ENCODE measurements at regions not wholly inside any gene's neighbourhood (a gene's known extent, or its start where the extent isn't known, plus 50 kb on each side); places are given as distances from the start of the nearest gene placed in this dataset.

GRCh38 chr14:89675590-89675989 lies 258.6 kb upstream of the FOXN3 start:
- no peaks in the 10 kb centered on the region for H4K20me1 ChIP-seq (ENCODE audit: insufficient read depth)
- H3K4me3 ChIP-seq (IDR thresholded peaks at IDR 0.05; ENCODE audit: insufficient read depth, low read depth, low read length) = no peak overlapping the region
- no peak for TF ChIP-seq CTCF (conservative IDR thresholded peaks at IDR 0.05; ENCODE audit: low read depth, low read length)
- H3K9ac ChIP-seq = no peak overlapping the region
- H2AFZ ChIP-seq (ENCODE audit: low read depth) = no peak overlapping the region
- H3K4me2 ChIP-seq = no peak overlapping the region
- H3K36me3 ChIP-seq (ENCODE audit: insufficient read depth) = no peaks in the 10 kb centered on the region
- no peaks in the 10 kb centered on the region for H3K27me3 ChIP-seq (ENCODE audit: insufficient read depth, low read depth)
- H3K79me2 ChIP-seq (ENCODE audit: insufficient read depth, low read depth) = no peaks in the 10 kb centered on the region
- no peak overlapping the region for H3K27ac ChIP-seq
- H3K4me1 ChIP-seq (ENCODE audit: low read depth, poor library complexity, severe bottlenecking) = no peaks in the 10 kb centered on the region

- H3K27me3 ChIP-seq (ENCODE audit: insufficient read depth, low read depth) = no peaks in the 10 kb centered on the region
- H2AFZ ChIP-seq (ENCODE audit: low read depth) = no peak overlapping the region
- no peak overlapping the region for H3K9ac ChIP-seq
- no peak overlapping the region for H3K4me2 ChIP-seq
- H4K20me1 ChIP-seq (ENCODE audit: insufficient read depth) = no peaks in the 10 kb centered on the region
- H3K4me3 ChIP-seq (IDR thresholded peaks at IDR 0.05; ENCODE audit: insufficient read depth, low read depth, low read length) = no peak overlapping the region
- no peak for TF ChIP-seq CTCF (conservative IDR thresholded peaks at IDR 0.05; ENCODE audit: low read depth, low read length)
- no peaks in the 10 kb centered on the region for H3K4me1 ChIP-seq (ENCODE audit: low read depth, poor library complexity, severe bottlenecking)
- no peaks in the 10 kb centered on the region for H3K36me3 ChIP-seq (ENCODE audit: insufficient read depth)
- H3K79me2 ChIP-seq (ENCODE audit: insufficient read depth, low read depth) = no peaks in the 10 kb centered on the region
- H3K27ac ChIP-seq = no peak overlapping the region
Observed at GRCh38 chr14:89674936-89675335, 257.9 kb upstream of the FOXN3 start.

- no peak overlapping the region for H3K4me2 ChIP-seq
- no peak overlapping the region for H3K27ac ChIP-seq
- no peak overlapping the region for H3K4me3 ChIP-seq (IDR thresholded peaks at IDR 0.05; ENCODE audit: insufficient read depth, low read depth, low read length)
- no peaks in the 10 kb centered on the region for H4K20me1 ChIP-seq (ENCODE audit: insufficient read depth)
- H3K4me1 ChIP-seq (ENCODE audit: low read depth, poor library complexity, severe bottlenecking) = no peaks in the 10 kb centered on the region
- H3K36me3 ChIP-seq (ENCODE audit: insufficient read depth) = no peaks in the 10 kb centered on the region
- no peaks in the 10 kb centered on the region for H3K79me2 ChIP-seq (ENCODE audit: insufficient read depth, low read depth)
- H3K9ac ChIP-seq = no peak overlapping the region
- no peak overlapping the region for H2AFZ ChIP-seq (ENCODE audit: low read depth)
- H3K27me3 ChIP-seq (ENCODE audit: insufficient read depth, low read depth) = no peaks in the 10 kb centered on the region
- TF ChIP-seq CTCF (conservative IDR thresholded peaks at IDR 0.05; ENCODE audit: low read depth, low read length) = no peak
Observed at GRCh38 chr14:89674240-89674639, 257.2 kb upstream of the FOXN3 start.

- Histone ChIP-seq H3K27me3 (ENCODE audit: insufficient read depth, low read depth) (no peaks in the 10 kb centered on the region), H3K4me2 (no peak overlapping the region), H3K79me2 (ENCODE audit: insufficient read depth, low read depth) (no peaks in the 10 kb centered on the region), H3K27ac (no peak overlapping the region), H3K4me3 (IDR thresholded peaks at IDR 0.05; ENCODE audit: insufficient read depth, low read depth, low read length) (no peak overlapping the region), H3K36me3 (ENCODE audit: insufficient read depth) (no peaks in the 10 kb centered on the region), H3K9ac (no peak overlapping the region), H2AFZ (ENCODE audit: low read depth) (no peak overlapping the region), H4K20me1 (ENCODE audit: insufficient read depth) (no peaks in the 10 kb centered on the region), H3K4me1 (ENCODE audit: low read depth, poor library complexity, severe bottlenecking) (no peaks in the 10 kb centered on the region)
- no peak for TF ChIP-seq CTCF (conservative IDR thresholded peaks at IDR 0.05; ENCODE audit: low read depth, low read length)
Observed at GRCh38 chr14:89673512-89674225, 256.6 kb upstream of the FOXN3 start.
